Panc1 (cell line): ENCODE measurements at regions not wholly inside any gene's neighbourhood (a gene's known extent, or its start where the extent isn't known, plus 50 kb on each side); places are given as distances from the start of the nearest gene placed in this dataset.

Experiments used
- ATAC-seq: fragments of 200-7000 bp; cut with Tn5 transposase; 2 replicates; pipeline ENCODE4 v1.9.1; 2020; ENCODE audit warnings: mild to moderate bottlenecking, moderate library complexity
- BruUV-seq: library from RNA; stranded (reverse); fragments of 400-500 nt; replicated peaks from 2 replicates; lab custom pipeline; 2021; lab: Mats Ljungman, UMichigan
- CTCF ChIA-PET: fragments of 300-600 bp; sonication (Branson Sonifier 250); formaldehyde crosslinking; loops from one replicate; lab custom pipeline; 2022; ENCODE audit warnings: antibody characterized with exemption; lab: Charles Lee
- POLR2A ChIA-PET: fragments of 300-600 bp; sonication (Branson Sonifier 250); formaldehyde crosslinking; loops from one replicate; lab custom pipeline; 2022; ENCODE audit warnings: antibody characterized with exemption; lab: Charles Lee
- DNase-seq: peaks from one replicate; pipeline ENCODE4 v3.0.0-alpha.2; 2010; ENCODE audit warnings: low read depth, low spot score
- H3K27ac ChIP-seq: 2 replicates; pipeline ENCODE4 v1.5.1; 2011; ENCODE audit warnings: mild to moderate bottlenecking, low read length, inconsistent platforms
- H3K27me3 ChIP-seq: fragments of 200-500 bp; sonication (Bioruptor generic); 2 replicates; pipeline ENCODE4 v1.6.0; 2014; ENCODE audit warnings: low read length, inconsistent platforms; ENCODE audit not compliant: control insufficient read depth, insufficient read depth
- H3K36me3 ChIP-seq: fragments of 200-500 bp; sonication (Bioruptor generic); 2 replicates; pipeline ENCODE4 v1.5.1; 2014; ENCODE audit warnings: inconsistent platforms, mild to moderate bottlenecking, low read length, moderate library complexity; ENCODE audit not compliant: control insufficient read depth, insufficient read depth
- H3K4me1 ChIP-seq: 2 replicates; pipeline ENCODE4 v1.5.1; 2011; ENCODE audit warnings: inconsistent platforms, mild to moderate bottlenecking, low read length, moderate library complexity; ENCODE audit not compliant: control insufficient read depth, insufficient read depth
- H3K4me3 ChIP-seq, 2 experiments: 2 replicates each; pipeline ENCODE4 v1.5.1; 2011 to 2012; ENCODE audit warnings: low read depth in 2 of 2, low read length in 2 of 2, mild to moderate bottlenecking in 2 of 2, inconsistent platforms in 1 of 2, moderate library complexity in 1 of 2
- H3K9me3 ChIP-seq: fragments of 200-500 bp; sonication (Bioruptor generic); 2 replicates; pipeline ENCODE4 v1.5.1; 2014; ENCODE audit warnings: low read depth, mild to moderate bottlenecking, inconsistent platforms, low read length, moderate library complexity; ENCODE audit not compliant: control insufficient read depth, insufficient read depth
- CTCF ChIP-seq: fragments of 450-650 bp; IDR thresholded peaks from 2 replicates; pipeline ENCODE4 v1.5.1; 2017; ENCODE audit warnings: mild to moderate bottlenecking
- POLR2AphosphoS5 ChIP-seq: IDR thresholded peaks from 2 replicates; pipeline ENCODE4 v1.6.1; 2012; ENCODE audit warnings: mild to moderate bottlenecking, low read depth, low read length, moderate library complexity
- SIN3A ChIP-seq: IDR thresholded peaks from 2 replicates; pipeline ENCODE4 v1.6.1; 2012; ENCODE audit warnings: low read depth, mild to moderate bottlenecking, low read length, moderate library complexity, borderline replicate concordance; ENCODE audit not compliant: insufficient read depth
- TCF7L2 ChIP-seq: IDR thresholded peaks from 2 replicates; pipeline ENCODE4 v1.6.1; 2011; ENCODE audit warnings: mild to moderate bottlenecking, low read depth, low read length, inconsistent platforms
- in situ Hi-C: cut with HindIII; loops from 2 replicates; pipeline ENCODE4 v1.10.0; 2016; ENCODE audit warnings: low sequenced_read_pairs, low pct_unique_long_range_greater_than_20kb
- intact Hi-C: fragments of 100-400 bp; cut with micrococcal nuclease; formaldehyde crosslinking; loops from one replicate; pipeline ENCODE4 v1.10.0; 2022; ENCODE audit not compliant: unreplicated experiment
- TF ChIP-seq, protein P1 (sequence below), 2 experiments: IDR thresholded peaks; 2 replicates each; pipeline ENCODE4 v1.6.1; 2011 to 2012; ENCODE audit warnings: low read depth in 2 of 2, control low read depth in 1 of 2, low read length in 1 of 2, mild to moderate bottlenecking in 1 of 2, moderate library complexity in 1 of 2; ENCODE audit not compliant: insufficient read depth in 1 of 2

DNA sequence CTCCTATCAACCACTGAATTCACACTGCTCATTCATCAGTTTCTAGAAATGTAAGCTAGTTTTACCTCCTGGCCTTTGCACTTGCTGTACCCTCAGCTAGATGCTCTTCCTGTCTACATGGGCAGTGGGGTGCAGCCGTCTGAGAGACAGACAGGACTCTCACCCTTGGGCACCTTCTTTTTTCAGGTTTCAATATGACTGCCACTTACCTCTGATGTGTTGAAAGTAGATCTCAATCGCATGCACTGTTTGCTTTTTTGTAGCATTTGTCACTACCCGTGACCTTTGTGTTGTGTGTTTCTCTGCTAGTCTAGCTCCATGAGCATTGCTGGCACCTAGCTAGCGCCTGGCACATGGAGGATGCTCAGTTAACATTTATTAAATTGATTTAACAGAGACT is 403.1 kb upstream of the TRPC7 start:
- in situ Hi-C loops (no loop called here), intact Hi-C loops (no loop called here)
- POLR2A ChIA-PET, result no interaction called here
- Histone ChIP-seq H3K27ac (no peak overlapping the region), H3K4me3 (no peak overlapping the region), H3K4me1 (no peaks in the 10 kb centered on the region), H3K27me3 (0 out of 2 replicates have a peak, but pooled peaks cover 4% of the 10 kb centered on the region), H3K9me3 (no peaks in the 10 kb centered on the region), H3K36me3 (no peaks in the 10 kb centered on the region)
- DNase-seq, result no peak
- CTCF ChIA-PET, result interaction anchor here (0.6 kb wide), 1 partner anchor 66 kb away, joined by 3 read pairs; no protein-coding TSS in a partner anchor
- ATAC-seq, result no peak
- TF ChIP-seq CTCF, result no peak
- no TSS peak for BruUV-seq

DNA sequence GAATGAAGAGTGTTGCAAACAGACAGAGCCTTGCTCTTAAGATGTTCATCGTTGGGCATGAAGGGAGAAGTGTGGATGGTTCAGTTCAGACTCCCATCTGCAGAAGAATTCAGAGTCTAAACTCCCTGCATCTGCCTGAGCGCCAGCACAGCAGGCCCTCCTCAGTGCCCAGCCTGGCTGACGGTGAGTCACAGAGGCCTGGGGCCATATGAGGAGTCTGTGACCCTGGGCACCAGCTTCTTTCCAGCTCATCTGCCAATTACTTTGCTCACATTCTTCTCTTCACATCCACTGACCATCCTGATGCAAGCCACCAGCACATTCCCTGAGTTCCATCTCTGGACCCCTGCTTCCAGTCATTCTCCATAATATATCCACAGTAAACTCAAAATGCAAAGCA is 401.1 kb upstream of the TRPC7 start:
- ATAC-seq (peak; percentile 35; the same call in 1 of the 2 replicates), DNase-seq (no peak)
- intact Hi-C loops (no loop called here), in situ Hi-C loops (no loop called here)
- TF ChIP-seq CTCF (no peak), TCF7L2 (no peak), SIN3A (no peak), POLR2AphosphoS5 (no peak)
- TF ChIP-seq, protein P1, sequence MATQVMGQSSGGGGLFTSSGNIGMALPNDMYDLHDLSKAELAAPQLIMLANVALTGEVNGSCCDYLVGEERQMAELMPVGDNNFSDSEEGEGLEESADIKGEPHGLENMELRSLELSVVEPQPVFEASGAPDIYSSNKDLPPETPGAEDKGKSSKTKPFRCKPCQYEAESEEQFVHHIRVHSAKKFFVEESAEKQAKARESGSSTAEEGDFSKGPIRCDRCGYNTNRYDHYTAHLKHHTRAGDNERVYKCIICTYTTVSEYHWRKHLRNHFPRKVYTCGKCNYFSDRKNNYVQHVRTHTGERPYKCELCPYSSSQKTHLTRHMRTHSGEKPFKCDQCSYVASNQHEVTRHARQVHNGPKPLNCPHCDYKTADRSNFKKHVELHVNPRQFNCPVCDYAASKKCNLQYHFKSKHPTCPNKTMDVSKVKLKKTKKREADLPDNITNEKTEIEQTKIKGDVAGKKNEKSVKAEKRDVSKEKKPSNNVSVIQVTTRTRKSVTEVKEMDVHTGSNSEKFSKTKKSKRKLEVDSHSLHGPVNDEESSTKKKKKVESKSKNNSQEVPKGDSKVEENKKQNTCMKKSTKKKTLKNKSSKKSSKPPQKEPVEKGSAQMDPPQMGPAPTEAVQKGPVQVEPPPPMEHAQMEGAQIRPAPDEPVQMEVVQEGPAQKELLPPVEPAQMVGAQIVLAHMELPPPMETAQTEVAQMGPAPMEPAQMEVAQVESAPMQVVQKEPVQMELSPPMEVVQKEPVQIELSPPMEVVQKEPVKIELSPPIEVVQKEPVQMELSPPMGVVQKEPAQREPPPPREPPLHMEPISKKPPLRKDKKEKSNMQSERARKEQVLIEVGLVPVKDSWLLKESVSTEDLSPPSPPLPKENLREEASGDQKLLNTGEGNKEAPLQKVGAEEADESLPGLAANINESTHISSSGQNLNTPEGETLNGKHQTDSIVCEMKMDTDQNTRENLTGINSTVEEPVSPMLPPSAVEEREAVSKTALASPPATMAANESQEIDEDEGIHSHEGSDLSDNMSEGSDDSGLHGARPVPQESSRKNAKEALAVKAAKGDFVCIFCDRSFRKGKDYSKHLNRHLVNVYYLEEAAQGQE (IDR thresholded peaks at IDR 0.05; ENCODE audit: insufficient read depth in 1 of 2, low read depth in 2 of 2, low read length in 1 of 2), result no peak
- BruUV-seq, result no TSS peak
- no peak overlapping the region for H3K27ac ChIP-seq
- no peaks in the 10 kb centered on the region for H3K4me1 ChIP-seq
- no peak overlapping the region for H3K4me3 ChIP-seq
- no peaks in the 10 kb centered on the region for H3K27me3 ChIP-seq
- CTCF ChIA-PET, result no interaction called here
- POLR2A ChIA-PET, result no interaction called here
- H3K36me3 ChIP-seq, result no peaks in the 10 kb centered on the region
- H3K9me3 ChIP-seq, result no peaks in the 10 kb centered on the region
